ENCODE measurements at regions not wholly inside any gene's neighbourhood (a gene's known extent, or its start where the extent isn't known, plus 50 kb on each side); places are given as distances from the start of the nearest gene placed in this dataset.

DNA sequence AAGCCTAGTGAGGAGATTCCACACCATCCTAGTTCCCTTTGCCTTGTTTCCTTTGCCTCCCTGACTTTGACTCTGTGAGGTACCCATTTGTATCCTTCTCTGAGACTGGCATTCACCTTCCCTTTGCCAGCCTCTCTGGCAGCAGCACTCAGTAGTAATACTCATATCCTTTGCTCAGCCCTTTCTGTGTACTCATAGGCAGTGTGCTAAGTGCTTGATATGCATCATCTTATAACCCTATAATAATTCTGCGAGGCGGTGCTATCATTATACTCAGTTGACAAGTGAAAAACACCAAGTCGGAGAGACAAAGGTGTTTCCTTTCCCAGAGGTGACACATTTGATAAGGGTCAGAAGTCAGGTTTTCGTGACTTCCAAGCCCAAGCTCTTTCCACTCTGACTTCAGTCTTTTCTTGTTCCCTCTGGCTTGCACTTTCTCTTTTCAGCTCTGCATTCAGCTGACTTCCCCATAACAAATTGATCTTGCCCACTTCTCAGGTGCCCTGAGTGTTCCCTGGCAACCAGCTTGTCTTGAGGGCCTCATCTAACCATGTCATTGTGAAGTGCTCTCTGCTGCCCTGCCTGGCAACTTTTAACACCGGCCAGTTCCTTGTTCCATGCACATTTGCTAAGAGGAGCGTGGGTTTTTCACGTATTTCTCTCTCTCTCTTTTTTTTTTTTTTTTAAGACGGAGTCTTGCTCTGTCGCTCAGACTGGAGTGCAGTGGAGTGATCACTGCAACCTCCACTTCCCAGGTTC lies 94.5 kb upstream of the UPP2 start:
- DNase-seq: no peak

GRCh38 chr2:158004126-158004764 lies 97.4 kb upstream of the UPP2 start:
- DNase-seq: no peak

- DNase-seq: no peak
These were observed 99.6 kb upstream of the UPP2 start for GRCh38 chr2:158002079-158002478.

GRCh38 chr2:157996799-157997198 lies 104.9 kb upstream of the UPP2 start:
- no peak for DNase-seq

DNA sequence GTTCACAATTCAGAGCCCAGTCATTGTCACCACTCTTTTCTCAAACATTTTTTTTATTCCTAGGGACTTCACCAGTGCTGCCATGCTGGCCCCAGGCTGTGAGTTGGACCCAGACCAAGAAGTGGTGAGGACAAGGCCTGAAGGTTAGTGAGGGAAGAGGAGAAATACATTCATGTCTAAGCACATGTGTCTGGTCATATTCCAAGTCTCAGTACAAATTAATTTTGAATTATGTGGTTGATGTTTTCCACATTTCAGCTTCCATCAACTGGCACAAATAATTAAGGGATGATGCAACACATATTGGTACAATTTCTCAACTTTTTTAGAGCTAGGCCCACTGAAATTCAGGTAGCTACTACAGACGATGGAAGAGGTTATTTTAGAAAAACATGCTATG lies 106.6 kb upstream of the UPP2 start:
- no peak for DNase-seq

DNA sequence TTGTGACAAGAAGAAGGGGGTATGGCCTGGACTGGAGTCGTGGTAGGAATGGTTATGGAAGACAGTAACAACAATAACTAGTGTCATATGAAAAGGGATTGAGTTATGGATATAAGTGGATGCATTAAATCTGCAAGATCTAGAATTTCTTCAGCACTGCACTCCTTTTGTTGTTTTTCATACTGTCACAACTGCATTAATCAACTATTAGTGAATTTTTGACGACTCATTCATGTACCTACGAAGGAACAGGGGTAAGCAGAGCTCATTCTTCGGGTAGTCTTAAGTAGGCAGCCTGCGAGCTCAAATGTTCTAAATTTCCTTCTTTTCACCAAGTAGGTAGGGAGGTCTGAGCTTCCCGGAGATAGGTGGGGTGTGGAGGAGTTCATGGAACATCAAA lies 109.7 kb upstream of the UPP2 start:
- no peak for DNase-seq

- DNase-seq: no peak
These were observed 111.5 kb upstream of the UPP2 start for GRCh38 chr2:157990173-157990572.

DNA sequence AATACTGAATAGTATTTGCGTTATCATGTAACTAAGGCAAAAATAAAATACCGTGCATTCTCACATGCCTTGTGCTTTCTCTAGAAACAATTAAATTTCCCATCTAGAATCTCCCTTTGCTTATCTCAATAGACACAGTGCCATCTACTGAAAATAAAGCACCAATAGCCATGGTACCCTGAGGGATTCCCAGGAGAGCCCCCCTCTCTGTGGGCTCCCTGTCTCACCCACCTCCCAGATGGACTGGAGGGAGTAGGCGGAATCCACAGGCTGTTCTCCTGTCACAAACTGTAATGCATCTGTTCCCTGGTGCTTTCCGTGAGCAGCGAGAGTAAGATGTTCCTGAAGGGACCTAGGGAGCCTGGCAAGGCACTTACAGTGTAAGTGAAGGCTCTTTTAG lies 112.4 kb upstream of the UPP2 start:
- DNase-seq: no peak

DNA sequence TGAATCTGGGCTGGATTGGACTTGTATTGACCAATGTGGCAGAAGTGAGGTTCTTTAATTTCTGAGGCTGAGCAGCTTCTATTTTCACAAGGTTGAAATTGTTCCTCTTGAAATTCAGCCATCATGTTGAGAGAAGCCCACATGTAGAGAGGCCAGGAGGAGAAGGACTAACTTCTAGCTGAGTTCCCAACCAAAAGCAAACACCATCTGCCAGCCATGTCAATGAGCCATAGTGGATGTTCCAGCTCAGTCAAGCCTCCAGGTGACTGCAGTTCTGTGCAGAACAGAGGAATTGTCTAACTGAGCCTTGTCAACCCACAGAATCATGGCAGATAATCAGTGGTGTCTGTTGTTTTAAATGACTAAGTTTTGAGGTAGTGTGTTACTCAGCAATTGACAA lies 110.6 kb upstream of the ACVR1 start:
- DNase-seq: no peak

- no peak for DNase-seq
These were observed 108.7 kb upstream of the ACVR1 start for GRCh38 chr2:157984866-157985265.

- no peak for DNase-seq
These were observed 103.9 kb upstream of the ACVR1 start for GRCh38 chr2:157980020-157980419.

DNA sequence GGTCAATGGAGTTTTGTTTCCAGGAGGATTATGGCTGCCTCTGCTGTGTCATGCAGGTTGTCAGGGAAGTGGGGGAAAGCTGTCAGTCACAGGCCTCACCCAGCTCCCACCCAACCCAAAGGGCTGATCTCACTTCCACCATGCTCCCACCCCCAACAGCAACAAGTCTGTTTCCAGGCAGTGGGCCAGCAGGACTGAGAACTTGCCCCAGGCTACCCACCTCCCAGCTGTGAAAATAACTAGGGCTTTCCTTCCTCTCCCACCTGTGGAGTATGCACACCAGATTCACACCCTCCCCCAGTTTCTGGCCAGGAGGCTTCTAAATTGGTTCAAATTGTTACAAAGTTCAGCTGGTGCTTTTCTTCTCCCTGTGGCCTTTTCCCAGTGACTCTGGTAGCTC lies 95.6 kb upstream of the ACVR1 start:
- no peak for DNase-seq

GRCh38 chr2:157967856-157968255 lies 91.7 kb upstream of the ACVR1 start:
- DNase-seq: no peak

- DNase-seq: no peak
These were observed 83.1 kb upstream of the ACVR1 start for GRCh38 chr2:157959249-157959648.

DNA sequence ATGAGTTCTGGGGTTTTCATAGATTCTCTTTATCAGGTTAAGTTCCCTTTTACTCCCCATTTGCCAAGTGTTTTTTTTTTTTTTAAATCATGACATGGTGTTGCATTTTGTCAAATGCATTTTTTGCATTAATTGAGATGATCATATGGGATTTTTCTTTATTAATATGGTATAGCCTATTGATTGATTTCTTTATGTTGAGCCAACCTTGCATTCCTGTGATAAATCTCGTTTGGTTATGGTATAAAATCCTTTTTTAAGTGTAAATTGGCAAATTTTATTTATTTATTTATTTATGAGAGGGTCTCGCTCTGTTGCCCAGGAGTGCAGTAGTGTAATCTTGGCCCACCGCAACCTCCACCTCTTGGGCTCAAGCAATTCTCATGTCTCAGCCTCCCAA lies 81.5 kb upstream of the ACVR1 start:
- DNase-seq: no peak

- no peak for DNase-seq
These were observed 76.4 kb upstream of the ACVR1 start for GRCh38 chr2:157952558-157952957.

GRCh38 chr2:157948856-157949255 lies 72.7 kb upstream of the ACVR1 start:
- no peak for DNase-seq

GRCh38 chr2:157946919-157947557 lies 70.9 kb upstream of the ACVR1 start:
- DNase-seq: no peak

DNA sequence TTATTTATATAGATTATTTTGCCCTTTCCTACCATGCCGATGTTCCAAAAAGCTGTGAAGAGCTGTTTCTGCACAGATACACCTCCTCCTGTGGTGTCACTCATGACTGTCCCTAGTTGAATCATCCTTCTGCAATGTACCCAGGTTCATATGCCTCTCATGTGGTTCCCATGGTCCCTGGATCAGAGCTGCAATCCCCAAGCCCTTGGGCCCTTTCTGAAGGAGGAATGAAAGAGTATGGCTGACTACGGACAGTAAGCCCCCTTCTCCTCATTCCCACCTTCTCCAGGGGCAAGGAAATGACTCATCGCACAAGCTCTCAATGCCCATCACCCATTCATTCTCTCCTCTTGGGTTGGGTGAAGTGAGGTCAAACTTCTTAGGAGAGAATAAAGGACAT lies 63.9 kb upstream of the ACVR1 start:
- no peak for DNase-seq

GRCh38 chr2:157938556-157938955 lies 62.4 kb upstream of the ACVR1 start:
- no peak for DNase-seq

DNA sequence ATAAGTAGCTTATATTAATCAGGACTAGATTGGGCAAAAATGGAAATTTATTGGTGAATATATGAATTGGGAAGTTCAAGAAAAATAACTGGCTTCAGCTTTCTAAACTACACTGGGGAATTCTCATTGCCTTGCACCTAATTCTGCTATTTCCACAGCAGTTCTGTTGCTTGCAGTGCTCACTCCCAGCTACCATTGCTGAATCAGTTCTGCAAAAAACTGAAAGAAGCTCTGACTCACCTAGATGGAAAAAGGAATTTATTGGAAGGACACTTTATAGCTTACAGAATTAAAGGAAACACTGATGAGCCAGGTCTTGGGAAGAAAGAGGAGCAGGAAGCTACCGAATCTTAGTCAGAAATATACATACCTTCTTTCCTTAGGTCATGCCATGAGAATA lies 60.3 kb upstream of the ACVR1 start:
- DNase-seq: no peak

- no peak for DNase-seq
These were observed 59.3 kb upstream of the ACVR1 start for GRCh38 chr2:157935378-157935906.

DNA sequence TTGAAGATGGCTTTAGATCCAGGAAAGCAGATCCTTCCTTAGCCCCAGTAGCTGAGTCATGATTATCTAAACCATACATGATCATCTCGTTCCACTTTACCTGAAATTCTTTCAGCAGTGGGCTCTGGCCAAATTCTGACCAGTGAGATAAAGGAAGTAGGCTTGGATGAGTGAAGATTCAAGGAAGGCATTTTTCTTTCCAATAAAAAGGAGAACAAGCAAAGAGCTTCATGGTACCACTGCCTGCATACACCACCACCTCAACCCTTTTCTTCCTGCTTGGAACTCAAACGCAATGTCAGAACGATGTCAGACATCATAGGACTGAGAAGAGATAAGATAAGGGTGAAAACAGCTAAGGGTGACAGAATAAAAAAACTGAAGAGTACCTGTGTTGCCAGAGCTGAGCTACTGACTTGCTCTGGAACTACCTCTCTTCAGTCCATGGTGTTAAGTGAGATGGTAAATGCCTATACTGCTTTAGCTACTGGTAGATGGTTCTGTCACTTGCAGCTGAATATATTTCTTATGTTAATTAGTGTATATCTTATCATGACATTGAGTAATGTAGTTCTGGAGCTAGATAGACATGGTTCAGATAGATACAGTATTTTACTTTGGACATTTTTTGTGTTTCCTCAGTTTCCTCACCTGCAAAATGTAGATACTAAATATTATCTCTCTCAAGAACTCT lies 58.7 kb upstream of the ACVR1 start:
- DNase-seq: no peak

Data from NCI-H1048 (cell line).